HG03159 (cell line): ENCODE measurements at regions not wholly inside any gene's neighbourhood (a gene's known extent, or its start where the extent isn't known, plus 50 kb on each side); places are given as distances from the start of the nearest gene placed in this dataset.

Experiments
- ATAC-seq: cut with Tn5 transposase; IDR thresholded peaks from one replicate; pipeline ENCODE4 v1.9.1; 2021; ENCODE audit warnings: mild to moderate bottlenecking, moderate library complexity; ENCODE audit not compliant: unreplicated experiment

- ATAC-seq: no peak
Measured at GRCh38 chr11:70944636-70945035, 307.7 kb downstream of the SHANK2 start.

- ATAC-seq: no peak
Measured at GRCh38 chr11:70948398-70948797, 304.0 kb downstream of the SHANK2 start.

GRCh38 chr11:70948855-70949531 lies 303.4 kb downstream of the SHANK2 start:
- ATAC-seq: no peak

GRCh38 chr11:70951139-70951804 lies 301.1 kb downstream of the SHANK2 start:
- ATAC-seq: no peak

GRCh38 chr11:70952191-70952590 lies 300.2 kb downstream of the SHANK2 start:
- ATAC-seq: no peak

GRCh38 chr11:70953720-70954119 lies 298.7 kb downstream of the SHANK2 start:
- no peak for ATAC-seq

GRCh38 chr11:70954471-70954870 lies 297.9 kb downstream of the SHANK2 start:
- no peak for ATAC-seq
